Mesodermal cell (in vitro differentiated cells): ENCODE measurements at regions not wholly inside any gene's neighbourhood (a gene's known extent, or its start where the extent isn't known, plus 50 kb on each side); places are given as distances from the start of the nearest gene placed in this dataset.

Experiments
- H3K27ac ChIP-seq: 2 replicates; pipeline ENCODE4 v1.7.0; 2013; ENCODE audit warnings: mild to moderate bottlenecking, low read depth, low read length, moderate library complexity; ENCODE audit not compliant: severe bottlenecking
- H3K36me3 ChIP-seq: 2 replicates; pipeline ENCODE4 v1.7.1; 2013; ENCODE audit warnings: mild to moderate bottlenecking, low read length, moderate library complexity; ENCODE audit not compliant: control insufficient read depth, insufficient read depth
- H3K4me1 ChIP-seq: one replicate; pipeline ENCODE4 v1.7.1; 2013; ENCODE audit warnings: mild to moderate bottlenecking, low read length; ENCODE audit not compliant: insufficient read depth, control insufficient read depth, poor library complexity, severe bottlenecking
- H3K4me3 ChIP-seq: 2 replicates; pipeline ENCODE4 v1.7.0; 2013; ENCODE audit warnings: low read length, control low read depth, mild to moderate bottlenecking; ENCODE audit not compliant: insufficient read depth, poor library complexity, severe bottlenecking; ENCODE audit errors: extremely low read depth
- H3K9me3 ChIP-seq: 2 replicates; pipeline ENCODE4 v1.7.1; 2013; ENCODE audit warnings: mild to moderate bottlenecking, low read length, moderate library complexity; ENCODE audit not compliant: control insufficient read depth
- WGBS, 2 experiments: methylation state at CpG; one replicate each; pipeline ENCODE4 v1.1.5; 2013; ENCODE audit warnings: missing lambda C conversion rate in 2 of 2; ENCODE audit not compliant: insufficient coverage in 2 of 2; 5-methylcytosine and 5-hydroxymethylcytosine counted together

- no peak overlapping the region for H3K4me3 ChIP-seq
- no peaks in the 10 kb centered on the region for H3K9me3 ChIP-seq
- peaks cover 4% of the 10 kb centered on the region for H3K4me1 ChIP-seq
- 35 to 39% methylated on average over 5 of the region's 5 CpGs for WGBS, 2 experiments
- H3K36me3 ChIP-seq = no peaks in the 10 kb centered on the region
- no peak overlapping the region for H3K27ac ChIP-seq
Measured at GRCh38 chr6:138007014-138007472, 100.2 kb downstream of the PERP start.

GRCh38 chr6:138008791-138009190, 98.4 kb downstream of the PERP start:
- Histone ChIP-seq H3K27ac (no peak overlapping the region), H3K4me1 (peaks cover 4% of the 10 kb centered on the region), H3K36me3 (no peaks in the 10 kb centered on the region), H3K9me3 (no peaks in the 10 kb centered on the region), H3K4me3 (no peak overlapping the region)
- 86 to 100% methylated on average over 2 of the region's 3 CpGs for WGBS, 2 experiments

GRCh38 chr6:138011413-138011812, 95.8 kb downstream of the PERP start:
- H3K4me3 ChIP-seq = no peak overlapping the region
- peaks cover 4% of the 10 kb centered on the region for H3K4me1 ChIP-seq
- H3K9me3 ChIP-seq = no peaks in the 10 kb centered on the region
- H3K36me3 ChIP-seq = no peaks in the 10 kb centered on the region
- 89% methylated on average over 1 of the region's 1 CpG; no CpG with 5 or more reads in 1 of the 2 experiments for WGBS, 2 experiments
- no peak overlapping the region for H3K27ac ChIP-seq

- Histone ChIP-seq H3K4me1 (no peaks in the 10 kb centered on the region), H3K27ac (no peak overlapping the region), H3K9me3 (no peaks in the 10 kb centered on the region), H3K4me3 (no peak overlapping the region), H3K36me3 (no peaks in the 10 kb centered on the region)
- WGBS, 2 experiments = 88 to 100% methylated on average over 1 of the region's 1 CpG
Measured at GRCh38 chr6:138012682-138013081, 94.5 kb downstream of the PERP start.

GRCh38 chr6:138013959-138014358, 93.3 kb downstream of the PERP start:
- Histone ChIP-seq H3K36me3 (no peaks in the 10 kb centered on the region), H3K4me1 (no peaks in the 10 kb centered on the region), H3K9me3 (no peaks in the 10 kb centered on the region), H3K4me3 (no peak overlapping the region), H3K27ac (no peak overlapping the region)
- WGBS, 2 experiments = 80 to 89% methylated on average over 1 of the region's 1 CpG

- H3K4me3 ChIP-seq = no peak overlapping the region
- H3K27ac ChIP-seq = no peak overlapping the region
- H3K4me1 ChIP-seq = no peaks in the 10 kb centered on the region
- H3K9me3 ChIP-seq = no peaks in the 10 kb centered on the region
- H3K36me3 ChIP-seq = no peaks in the 10 kb centered on the region
Measured at GRCh38 chr6:138017166-138017757, 90.0 kb downstream of the PERP start.

- Histone ChIP-seq H3K36me3 (no peaks in the 10 kb centered on the region), H3K9me3 (no peaks in the 10 kb centered on the region), H3K4me1 (no peaks in the 10 kb centered on the region), H3K27ac (no peak overlapping the region), H3K4me3 (no peak overlapping the region)
Measured at GRCh38 chr6:138018297-138018696, 88.9 kb downstream of the PERP start.

GRCh38 chr6:138025528-138025978, 81.7 kb downstream of the PERP start:
- WGBS, 2 experiments = 100% methylated on average over 1 of the region's 2 CpGs

GRCh38 chr6:138026342-138026741, 80.9 kb downstream of the PERP start:
- Histone ChIP-seq H3K27ac (no peak overlapping the region), H3K9me3 (no peaks in the 10 kb centered on the region), H3K4me1 (no peaks in the 10 kb centered on the region), H3K4me3 (no peak overlapping the region), H3K36me3 (no peaks in the 10 kb centered on the region)
- WGBS, 2 experiments = 81 to 100% methylated on average over 1 to 2 of the region's 3 CpGs

More at GRCh38 chr6:138025528-138025978, 81.7 kb downstream of the PERP start:
- no peaks in the 10 kb centered on the region for H3K4me1 ChIP-seq
- H3K4me3 ChIP-seq = no peak overlapping the region
- H3K9me3 ChIP-seq = no peaks in the 10 kb centered on the region
- no peak overlapping the region for H3K27ac ChIP-seq
- no peaks in the 10 kb centered on the region for H3K36me3 ChIP-seq

GRCh38 chr6:138028893-138029292, 78.3 kb downstream of the PERP start:
- Histone ChIP-seq H3K9me3 (no peaks in the 10 kb centered on the region), H3K36me3 (no peaks in the 10 kb centered on the region), H3K4me3 (no peak overlapping the region), H3K27ac (no peak overlapping the region), H3K4me1 (no peaks in the 10 kb centered on the region)
- WGBS, 2 experiments = 86 to 91% methylated on average over 6 of the region's 6 CpGs

- no peaks in the 10 kb centered on the region for H3K9me3 ChIP-seq
- H3K27ac ChIP-seq = no peak overlapping the region
- no peaks in the 10 kb centered on the region for H3K4me1 ChIP-seq
- H3K36me3 ChIP-seq = no peaks in the 10 kb centered on the region
- 84% methylated on average over 1 of the region's 1 CpG; no CpG with 5 or more reads in 1 of the 2 experiments for WGBS, 2 experiments
- H3K4me3 ChIP-seq = no peak overlapping the region
Measured at GRCh38 chr6:138030872-138031271, 76.3 kb downstream of the PERP start.
